Prostate gland (tissue), 2 donors: ENCODE measurements at regions not wholly inside any gene's neighbourhood (a gene's known extent, or its start where the extent isn't known, plus 50 kb on each side); places are given as distances from the start of the nearest gene placed in this dataset.
"Not testable (repeated sequence)": the region's sequence is repeated elsewhere in the genome, so short reads cannot be mapped to it uniquely, and the experiment has no call there.

Experiments used
- DNase-seq: peaks from one replicate; pipeline ENCODE4 v3.0.0-alpha.2; 2019; ENCODE audit warnings: low spot score
- H3K27ac ChIP-seq, 2 donors: fragments of 200-600 bp; sonication (generic); 2 replicates each; pipeline ENCODE4 v1.5.1; 2017 to 2019
- H3K27me3 ChIP-seq: fragments of 200-600 bp; sonication (generic); replicated peaks from 2 replicates; pipeline ENCODE4 v1.5.1; 2019; ENCODE audit not compliant: insufficient read depth
- H3K36me3 ChIP-seq, 2 donors: fragments of 200-600 bp; sonication (generic); 1 replicate in 1 of 2; 2 replicates in 1 of 2; pipeline versions ENCODE4 v1.5.1 to v1.8.1; 2017 to 2019
- H3K4me1 ChIP-seq: fragments of 200-600 bp; sonication (generic); replicated peaks from 2 replicates; pipeline ENCODE4 v1.5.1; 2019
- H3K4me3 ChIP-seq, 2 donors: fragments of 200-600 bp; sonication (generic); 2 replicates each; pipeline ENCODE4 v1.5.1; 2017 to 2019
- H3K9me3 ChIP-seq: fragments of 200-600 bp; sonication (generic); 2 replicates; pipeline ENCODE4 v1.5.1; 2017
- POLR2A ChIP-seq: fragments of 450-650 bp; IDR thresholded peaks from one replicate; pipeline ENCODE4 v1.6.1; 2016; ENCODE audit warnings: antibody characterized with exemption, mild to moderate bottlenecking
- POLR2AphosphoS5 ChIP-seq: sonication (generic); formaldehyde crosslinking; IDR thresholded peaks from one replicate; pipeline ENCODE4 v1.6.1; 2017; ENCODE audit warnings: antibody characterized with exemption
- WGBS: methylation state at CpG from one replicate; pipeline ENCODE4 v1.1.5; 2018; 5-methylcytosine and 5-hydroxymethylcytosine counted together
- intact Hi-C: fragments of 100-400 bp; cut with DNase I; formaldehyde crosslinking; loops from one replicate; pipeline ENCODE4 v1.14.2; 2022
- TF ChIP-seq, protein P1 (sequence below), 4 experiments: fragments of 200-600 bp in 2 of 4; fragments of 450-650 bp in 2 of 4; sonication (generic) in 2 of 4; IDR thresholded peaks; 1 replicate in 3 of 4; 2 replicates in 1 of 4; pipeline ENCODE4 v1.5.1; 2016 to 2019; ENCODE audit warnings: antibody characterized with exemption in 4 of 4, mild to moderate bottlenecking in 2 of 4, moderate library complexity in 2 of 4

DNA sequence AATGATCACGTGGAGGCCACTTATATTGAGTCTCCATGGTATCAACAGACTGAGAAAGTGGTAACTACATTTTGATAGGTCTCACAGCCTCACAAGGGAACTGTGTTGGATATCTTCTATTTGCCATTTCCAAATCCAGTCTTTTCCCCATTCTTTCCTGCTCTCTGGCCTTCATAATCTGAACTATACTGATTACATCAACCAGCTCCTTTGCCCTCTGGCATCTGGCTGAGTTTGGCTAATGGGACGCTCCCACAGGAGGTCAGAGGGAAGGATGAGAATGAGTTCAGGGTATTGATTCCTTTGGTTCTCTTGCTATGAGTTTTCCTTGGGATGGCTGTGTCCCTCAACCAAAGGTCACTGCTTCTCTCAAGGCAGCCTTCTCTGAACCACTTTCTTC lies 152.6 kb downstream of the RTL9 start:
- no peak for DNase-seq
- H3K4me3 ChIP-seq, result no peak overlapping the region
- no peaks in the 10 kb centered on the region for H3K4me1 ChIP-seq
- no peaks in the 10 kb centered on the region for H3K27me3 ChIP-seq
- no peak for TF ChIP-seq POLR2A
- intact Hi-C loops, result no loop called here
- no peaks in the 10 kb centered on the region for H3K36me3 ChIP-seq
- H3K27ac ChIP-seq, result no peak overlapping the region
- H3K9me3 ChIP-seq, result no peaks in the 10 kb centered on the region
- WGBS, result 95% methylated on average over 2 of the region's 2 CpGs

DNA sequence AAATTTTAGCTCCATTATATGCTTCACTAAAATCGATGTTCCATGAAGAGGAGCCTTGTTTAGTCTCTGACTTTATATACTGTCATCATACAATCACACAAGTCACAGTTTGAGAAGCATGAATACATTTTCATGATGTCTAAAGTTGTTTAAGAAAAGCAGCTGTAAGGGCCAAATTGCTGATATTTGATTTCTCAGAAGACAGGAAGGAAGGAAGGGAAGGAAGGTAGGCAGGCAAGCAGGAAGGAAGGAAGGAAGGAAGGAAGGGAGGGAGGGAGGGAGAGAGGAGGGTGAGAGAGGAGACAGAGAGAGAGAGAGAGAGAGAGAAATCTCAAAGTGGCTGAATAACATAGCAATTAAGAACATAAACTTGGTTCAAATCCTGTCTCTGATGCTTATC lies 153.7 kb downstream of the RTL9 start:
- no peak for TF ChIP-seq POLR2A
- no peak for TF ChIP-seq POLR2AphosphoS5
- TF ChIP-seq, protein P1, sequence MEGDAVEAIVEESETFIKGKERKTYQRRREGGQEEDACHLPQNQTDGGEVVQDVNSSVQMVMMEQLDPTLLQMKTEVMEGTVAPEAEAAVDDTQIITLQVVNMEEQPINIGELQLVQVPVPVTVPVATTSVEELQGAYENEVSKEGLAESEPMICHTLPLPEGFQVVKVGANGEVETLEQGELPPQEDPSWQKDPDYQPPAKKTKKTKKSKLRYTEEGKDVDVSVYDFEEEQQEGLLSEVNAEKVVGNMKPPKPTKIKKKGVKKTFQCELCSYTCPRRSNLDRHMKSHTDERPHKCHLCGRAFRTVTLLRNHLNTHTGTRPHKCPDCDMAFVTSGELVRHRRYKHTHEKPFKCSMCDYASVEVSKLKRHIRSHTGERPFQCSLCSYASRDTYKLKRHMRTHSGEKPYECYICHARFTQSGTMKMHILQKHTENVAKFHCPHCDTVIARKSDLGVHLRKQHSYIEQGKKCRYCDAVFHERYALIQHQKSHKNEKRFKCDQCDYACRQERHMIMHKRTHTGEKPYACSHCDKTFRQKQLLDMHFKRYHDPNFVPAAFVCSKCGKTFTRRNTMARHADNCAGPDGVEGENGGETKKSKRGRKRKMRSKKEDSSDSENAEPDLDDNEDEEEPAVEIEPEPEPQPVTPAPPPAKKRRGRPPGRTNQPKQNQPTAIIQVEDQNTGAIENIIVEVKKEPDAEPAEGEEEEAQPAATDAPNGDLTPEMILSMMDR (IDR thresholded peaks at IDR 0.05), result no peak
- no peak overlapping the region for H3K4me3 ChIP-seq
- WGBS, result 67% methylated on average over 1 of the region's 1 CpG
- H3K27me3 ChIP-seq, result no peaks in the 10 kb centered on the region
- intact Hi-C loops, result no loop called here
- no peak overlapping the region for H3K27ac ChIP-seq
- no peaks in the 10 kb centered on the region for H3K36me3 ChIP-seq
- no peak for DNase-seq
- H3K4me1 ChIP-seq, result no peaks in the 10 kb centered on the region
- H3K9me3 ChIP-seq, result no peaks in the 10 kb centered on the region

DNA sequence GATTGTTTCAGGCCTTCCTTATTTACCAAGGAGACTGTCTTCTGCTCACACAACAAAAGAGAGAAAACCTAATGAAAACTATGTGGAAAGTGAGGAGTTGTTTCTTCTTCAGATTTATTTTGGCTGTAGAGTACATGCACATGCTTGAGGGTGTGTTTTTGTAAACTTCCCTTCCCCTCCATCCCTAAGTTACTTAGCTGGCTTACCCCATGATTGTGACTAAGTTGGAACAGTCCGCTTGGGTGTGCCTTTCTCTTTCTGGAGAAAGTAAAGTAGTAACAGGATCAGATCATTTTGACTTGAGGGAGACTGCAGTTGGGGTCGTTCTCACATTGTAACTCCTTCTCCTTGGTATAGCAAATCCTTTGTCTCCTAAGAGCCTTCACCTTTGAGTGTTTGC lies 155.9 kb downstream of the RTL9 start:
- Histone ChIP-seq H3K27ac (no peak overlapping the region), H3K9me3 (no peaks in the 10 kb centered on the region), H3K27me3 (no peaks in the 10 kb centered on the region), H3K4me3 (no peak overlapping the region), H3K4me1 (no peaks in the 10 kb centered on the region), H3K36me3 (no peaks in the 10 kb centered on the region)
- intact Hi-C loops, result no loop called here
- no peak for TF ChIP-seq POLR2AphosphoS5
- DNase-seq, result no peak
- WGBS, result 88% methylated on average over 2 of the region's 2 CpGs

DNA sequence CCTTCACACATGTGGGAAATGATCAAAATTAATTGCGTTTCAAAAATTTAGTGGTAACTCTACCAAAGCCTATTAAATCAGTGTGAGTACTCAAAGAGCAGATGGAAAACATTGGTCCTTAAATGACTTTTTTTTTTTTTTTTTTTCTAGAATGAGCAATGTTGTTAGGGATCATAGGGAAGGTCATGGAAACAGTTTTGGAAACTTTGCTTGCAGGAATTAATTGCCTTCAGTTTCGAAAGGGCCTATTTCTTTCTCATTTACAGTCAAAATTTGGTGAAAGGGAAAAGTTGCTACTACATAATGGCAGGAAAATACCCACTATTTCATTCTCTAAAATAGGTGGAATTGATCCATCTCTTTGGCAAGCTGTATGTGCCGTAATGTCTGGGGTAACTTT lies 160.9 kb downstream of the RTL9 start:
- H3K27ac ChIP-seq, result no peak overlapping the region
- intact Hi-C loops, result no loop called here
- H3K27me3 ChIP-seq, result no peaks in the 10 kb centered on the region
- no peak for DNase-seq
- no peaks in the 10 kb centered on the region for H3K9me3 ChIP-seq
- H3K36me3 ChIP-seq, result no peaks in the 10 kb centered on the region
- WGBS, result 83% methylated on average over 3 of the region's 3 CpGs
- H3K4me3 ChIP-seq, result no peak overlapping the region
- TF ChIP-seq, protein P1 (IDR thresholded peaks at IDR 0.05), result no peak
- TF ChIP-seq POLR2A (no peak), POLR2AphosphoS5 (no peak)
- H3K4me1 ChIP-seq, result no peaks in the 10 kb centered on the region

DNA sequence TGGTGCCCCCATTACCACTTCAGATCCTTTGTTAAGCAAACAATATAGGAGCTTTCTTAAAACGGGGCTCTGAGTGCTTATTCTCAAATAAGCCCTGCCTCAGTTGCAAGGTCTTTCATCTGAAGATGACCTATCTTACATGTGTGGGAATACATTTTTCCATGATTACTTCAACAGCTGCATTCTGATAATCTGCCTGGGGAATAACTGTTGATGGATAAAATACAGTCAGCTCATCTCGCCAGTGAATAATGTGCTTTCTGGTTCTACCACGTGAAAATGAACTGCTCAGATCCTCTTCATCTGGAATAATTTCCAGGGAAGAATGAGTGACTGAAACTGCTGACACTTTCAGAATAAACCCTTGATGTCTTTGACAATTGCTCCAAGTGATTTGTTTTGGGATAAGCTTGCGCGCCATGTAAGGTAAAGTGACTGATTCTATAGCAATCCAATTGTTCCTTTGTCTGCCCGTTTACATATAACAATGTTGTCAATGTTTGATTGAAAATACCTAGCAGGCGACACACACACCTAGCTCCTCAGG lies 161.3 kb downstream of the RTL9 start:
- Histone ChIP-seq H3K36me3 (no peaks in the 10 kb centered on the region), H3K4me3 (no peak overlapping the region), H3K27me3 (no peaks in the 10 kb centered on the region), H3K9me3 (no peaks in the 10 kb centered on the region), H3K4me1 (no peaks in the 10 kb centered on the region), H3K27ac (no peak overlapping the region)
- intact Hi-C loops, result no loop called here
- TF ChIP-seq POLR2AphosphoS5 (no peak), POLR2A (no peak)
- TF ChIP-seq, protein P1 (IDR thresholded peaks at IDR 0.05), result no peak
- WGBS, result 75% methylated on average over 7 of the region's 7 CpGs
- no peak for DNase-seq

DNA sequence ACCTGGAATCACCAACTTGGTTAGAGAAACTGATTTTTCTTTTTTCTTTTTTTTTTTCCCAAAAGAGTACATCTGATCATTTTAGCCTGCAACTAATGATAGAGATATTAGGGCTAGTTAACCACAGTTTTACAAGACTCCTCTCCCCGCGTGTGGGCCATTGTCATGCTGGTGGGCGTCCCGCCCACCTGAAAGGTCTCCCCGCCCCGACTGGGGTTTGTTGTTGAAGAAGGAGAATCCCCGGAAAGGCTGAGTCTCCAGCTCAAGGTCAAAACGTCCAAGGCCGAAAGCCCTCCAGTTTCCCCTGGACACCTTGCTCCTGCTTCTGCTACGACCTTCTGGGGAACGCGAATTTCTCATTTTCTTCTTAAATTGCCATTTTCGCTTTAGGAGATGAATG lies 162.0 kb downstream of the RTL9 start:
- H3K27ac ChIP-seq, intact Hi-C loops, H3K36me3 ChIP-seq, H3K4me3 ChIP-seq, DNase-seq, H3K9me3 ChIP-seq, H3K27me3 ChIP-seq, H3K4me1 ChIP-seq: not testable (repeated sequence)
- WGBS, result 43% methylated on average over 10 of the region's 13 CpGs
